Fibroblast of skin of left quadriceps (primary cell): ENCODE measurements at regions not wholly inside any gene's neighbourhood (a gene's known extent, or its start where the extent isn't known, plus 50 kb on each side); places are given as distances from the start of the nearest gene placed in this dataset.
"Not testable (repeated sequence)": the region's sequence is repeated elsewhere in the genome, so short reads cannot be mapped to it uniquely, and the experiment has no call there.

ENCODE experiments used
- DNase-seq, 2 experiments: peaks; one replicate each; pipeline ENCODE4 v3.0.0-alpha.2; 2013; ENCODE audit warnings: low read depth in 2 of 2

DNA sequence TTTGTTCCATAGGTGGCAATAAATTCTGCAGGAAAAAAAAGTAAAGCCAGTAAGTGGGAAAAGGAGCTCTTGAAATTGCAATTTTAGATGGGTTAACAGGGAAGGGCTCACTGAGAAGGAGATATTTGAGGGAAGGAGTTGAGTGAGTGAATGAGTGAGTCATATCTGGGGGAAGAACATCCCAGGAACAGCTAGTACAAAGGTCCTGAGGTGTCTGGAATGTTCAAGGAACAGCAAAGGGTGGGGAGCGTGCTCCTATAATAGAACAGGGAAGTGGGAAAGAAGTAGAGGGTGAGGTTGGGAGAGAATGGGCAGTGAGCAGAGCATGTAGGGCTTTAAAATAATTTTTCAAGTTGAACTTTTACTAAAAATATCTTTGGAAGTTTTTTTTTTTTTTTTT is 68.0 kb upstream of the PSME4 start:
- no peak for DNase-seq

DNA sequence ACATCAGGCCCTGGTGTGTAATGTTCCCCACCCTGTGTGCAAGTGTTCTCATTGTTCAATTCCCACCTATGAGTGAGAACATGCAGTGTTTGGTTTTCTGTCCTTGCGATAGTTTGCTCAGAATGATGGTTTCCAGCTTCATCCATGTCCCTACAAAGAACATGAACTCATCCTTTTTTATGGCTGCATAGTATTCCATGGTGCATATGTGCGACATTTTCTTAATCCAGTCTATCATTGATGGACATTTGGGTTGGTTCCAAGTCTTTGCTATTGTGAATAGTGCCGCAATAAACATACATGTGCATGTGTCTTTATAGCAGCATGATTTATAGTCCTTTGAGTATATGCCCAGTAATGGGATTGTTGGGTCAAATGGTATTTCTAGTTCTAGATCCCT is 60.5 kb upstream of the PSME4 start:
- not testable (repeated sequence) for DNase-seq

DNA sequence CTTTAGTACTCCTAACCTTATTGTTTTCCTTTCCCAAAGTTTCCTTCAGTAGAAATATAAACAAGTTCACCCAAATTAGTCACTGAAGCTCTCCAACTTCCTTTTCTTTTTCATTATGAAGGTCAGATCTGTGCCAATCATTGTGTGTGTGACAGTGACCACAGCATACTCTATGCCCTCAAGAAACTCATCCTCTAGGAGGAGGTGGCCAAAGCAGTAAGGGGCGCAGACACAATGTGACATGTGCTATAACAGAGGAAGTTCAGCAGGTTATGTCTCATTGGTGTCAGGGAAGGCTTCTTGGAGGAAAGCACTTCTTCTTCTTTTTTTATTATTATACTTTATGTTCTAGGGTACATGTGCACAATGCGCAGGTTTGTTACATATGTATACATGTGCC is 60.0 kb upstream of the PSME4 start:
- no peak for DNase-seq

GRCh38 chr2:54030396-54030741 is 59.6 kb upstream of the PSME4 start:
- DNase-seq = no peak

DNA sequence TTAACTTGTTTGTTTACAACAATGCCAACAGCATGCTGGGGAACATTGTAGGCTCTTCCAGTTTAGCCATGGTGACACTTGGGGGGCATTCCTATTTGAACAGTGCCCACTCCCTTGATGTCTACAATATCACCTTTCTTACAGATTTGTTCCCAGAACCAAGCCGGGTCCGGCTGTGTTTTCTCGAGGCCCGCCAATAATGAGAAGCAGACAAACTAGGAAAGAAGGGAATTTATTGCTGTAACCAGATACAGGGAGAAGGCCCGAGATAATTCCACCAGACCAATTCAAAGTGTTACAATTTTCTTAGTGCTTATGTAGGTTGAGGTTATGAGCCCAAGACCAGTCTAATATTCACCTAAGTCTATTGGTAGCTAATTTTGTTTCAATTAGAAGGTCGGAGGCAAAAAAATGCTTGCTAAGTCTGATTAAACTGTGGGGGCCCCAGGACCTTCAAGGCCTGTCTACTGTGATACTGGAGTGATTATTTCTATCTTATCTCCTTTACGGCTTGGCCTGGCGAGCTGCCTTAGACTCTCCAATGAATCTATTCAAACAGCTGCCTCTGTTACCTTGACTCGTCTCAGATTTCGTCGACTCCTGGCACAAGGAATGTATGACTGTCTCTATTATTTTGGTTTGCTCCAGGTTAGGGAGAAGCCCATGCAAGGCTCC is 59.1 kb upstream of the PSME4 start:
- no peak for DNase-seq

- DNase-seq = not testable (repeated sequence)
Measured at GRCh38 chr2:54025463-54026075, 54.8 kb upstream of the PSME4 start.

GRCh38 chr2:54024576-54024975 is 53.8 kb upstream of the PSME4 start:
- DNase-seq = no peak

- no peak for DNase-seq
Measured at GRCh38 chr2:54021702-54022101, 50.9 kb upstream of the PSME4 start.

DNA sequence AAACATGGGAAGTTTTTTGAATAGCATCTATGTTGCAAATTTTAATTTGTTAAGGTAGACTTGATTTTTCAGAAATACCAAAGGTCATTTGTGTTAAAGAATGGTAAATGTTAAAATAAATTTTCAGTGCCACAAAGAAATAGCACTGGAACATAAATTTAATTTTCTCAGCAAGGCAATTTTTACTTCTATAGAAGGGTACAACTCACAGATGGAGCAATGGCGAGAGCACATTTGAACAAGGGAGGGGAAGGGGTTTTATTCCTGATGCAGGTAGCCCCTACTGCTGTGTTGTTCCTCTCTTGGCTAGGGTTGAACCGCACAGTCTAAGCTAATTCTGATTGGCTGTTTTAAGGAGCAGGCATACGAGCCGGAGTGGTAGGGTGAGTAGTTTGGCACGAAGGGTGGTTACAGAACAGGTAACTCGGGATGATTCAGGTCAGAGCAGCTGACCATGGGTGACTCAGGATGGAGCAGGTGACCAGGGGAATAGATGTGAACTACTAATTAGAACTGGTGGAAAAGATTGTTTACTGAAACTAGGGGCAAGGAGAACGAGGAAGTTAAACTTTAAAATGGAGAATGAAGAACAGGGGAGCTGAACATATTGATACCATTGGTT is 50.1 kb upstream of the PSME4 start:
- no peak for DNase-seq
